WTC11 (cell line): ENCODE measurements at regions not wholly inside any gene's neighbourhood (a gene's known extent, or its start where the extent isn't known, plus 50 kb on each side); places are given as distances from the start of the nearest gene placed in this dataset.

ENCODE experiments used
- ATAC-seq: fragments of 200-7000 bp; cut with Tn5 transposase; 2 replicates; pipeline ENCODE4 v1.10.0; 2021; ENCODE audit warnings: mild to moderate bottlenecking, moderate library complexity
- CTCF ChIA-PET: fragments of 300-600 bp; sonication (Branson Sonifier 250); formaldehyde crosslinking; loops from one replicate; lab custom pipeline; 2021; ENCODE audit warnings: antibody characterized with exemption; lab: Charles Lee
- POLR2A ChIA-PET: fragments of 350-600 bp; sonication (Branson Sonifier 250); formaldehyde crosslinking; loops from one replicate; lab custom pipeline; 2021; ENCODE audit warnings: antibody characterized with exemption; lab: Charles Lee
- DNase-seq: peaks from one replicate; pipeline ENCODE4 v3.0.0; 2021; ENCODE audit warnings: low spot score
- H3K27ac Mint-ChIP-seq: 2 replicates; pipeline ENCODE4 v1.8.0; 2021; ENCODE audit warnings: mixed read lengths
- H3K27me3 Mint-ChIP-seq: 2 replicates; pipeline ENCODE4 v1.8.0; 2021; ENCODE audit warnings: low read depth, mild to moderate bottlenecking, moderate library complexity, mixed read lengths
- H3K36me3 Mint-ChIP-seq: 2 replicates; pipeline ENCODE4 v1.8.0; 2021; ENCODE audit warnings: mixed read lengths
- H3K4me1 Mint-ChIP-seq: 2 replicates; pipeline ENCODE4 v1.8.0; 2022; ENCODE audit warnings: mixed read lengths
- H3K4me3 Mint-ChIP-seq: 2 replicates; pipeline ENCODE4 v1.8.0; 2021; ENCODE audit warnings: mild to moderate bottlenecking, moderate library complexity, mixed read lengths
- H3K9me3 Mint-ChIP-seq: 2 replicates; pipeline ENCODE4 v1.8.0; 2021; ENCODE audit warnings: mixed read lengths
- AFF4 ChIP-seq: sonication (generic); formaldehyde crosslinking; IDR thresholded peaks from 2 replicates; pipeline ENCODE4 v1.8.1; 2023; ENCODE audit warnings: mild to moderate bottlenecking, missing genetic modification reagents, borderline replicate concordance
- E2F1 ChIP-seq: sonication (generic); formaldehyde crosslinking; IDR thresholded peaks from 2 replicates; pipeline ENCODE4 v1.8.0; 2022; ENCODE audit warnings: mild to moderate bottlenecking, missing genetic modification reagents
- EMX1 ChIP-seq: fragments of 250-450 bp; sonication (Bioruptor Pico); IDR thresholded peaks from 2 replicates; pipeline ENCODE4 v1.8.0; 2021; ENCODE audit warnings: mild to moderate bottlenecking
- FOXP1 ChIP-seq: sonication (generic); formaldehyde crosslinking; IDR thresholded peaks from 2 replicates; pipeline ENCODE4 v1.8.0; 2022; ENCODE audit warnings: missing genetic modification reagents, mild to moderate bottlenecking, moderate library complexity, borderline replicate concordance
- FOXP4 ChIP-seq: sonication (generic); formaldehyde crosslinking; IDR thresholded peaks from 2 replicates; pipeline ENCODE4 v1.8.0; 2022; ENCODE audit warnings: mild to moderate bottlenecking, missing genetic modification reagents
- IRF2 ChIP-seq: sonication (generic); formaldehyde crosslinking; IDR thresholded peaks from 2 replicates; pipeline ENCODE4 v1.8.0; 2022; ENCODE audit warnings: low read depth, missing genetic modification reagents, borderline replicate concordance
- JAZF1 ChIP-seq: fragments of 250-450 bp; sonication (Bioruptor Pico); IDR thresholded peaks from 2 replicates; pipeline ENCODE4 v1.9.0; 2021; ENCODE audit warnings: moderate library complexity, mild to moderate bottlenecking, inconsistent platforms
- JUN ChIP-seq: sonication (generic); formaldehyde crosslinking; IDR thresholded peaks from 2 replicates; pipeline ENCODE4 v1.8.0; 2023; ENCODE audit warnings: mild to moderate bottlenecking, missing genetic modification reagents
- MYBL2 ChIP-seq: sonication (generic); formaldehyde crosslinking; IDR thresholded peaks from 2 replicates; pipeline ENCODE4 v1.8.1; 2023; ENCODE audit warnings: mild to moderate bottlenecking, moderate library complexity, missing genetic modification reagents
- SMAD3 ChIP-seq: sonication (generic); formaldehyde crosslinking; IDR thresholded peaks from 2 replicates; pipeline ENCODE4 v1.8.0; 2022; ENCODE audit warnings: missing genetic modification reagents, mild to moderate bottlenecking, borderline replicate concordance
- SMAD4 ChIP-seq: sonication (generic); formaldehyde crosslinking; IDR thresholded peaks from 2 replicates; pipeline ENCODE4 v1.8.0; 2022; ENCODE audit warnings: mild to moderate bottlenecking, missing genetic modification reagents
- SP1 ChIP-seq: sonication (generic); formaldehyde crosslinking; conservative IDR thresholded peaks from 2 replicates; pipeline ENCODE4 v1.8.1; 2022; ENCODE audit warnings: missing genetic modification reagents
- TCF7 ChIP-seq: sonication (generic); formaldehyde crosslinking; IDR thresholded peaks from 2 replicates; pipeline ENCODE4 v1.8.0; 2022; ENCODE audit warnings: mild to moderate bottlenecking, low read depth, missing genetic modification reagents, moderate library complexity
- TEAD4 ChIP-seq: sonication (generic); formaldehyde crosslinking; IDR thresholded peaks from 2 replicates; pipeline ENCODE4 v1.8.0; 2022; ENCODE audit warnings: mild to moderate bottlenecking, missing genetic modification reagents
- ZNF138 ChIP-seq: sonication (generic); formaldehyde crosslinking; conservative IDR thresholded peaks from 2 replicates; pipeline ENCODE4 v1.8.1; 2022; ENCODE audit warnings: mild to moderate bottlenecking, moderate library complexity, missing genetic modification reagents
- ZNF263 ChIP-seq: sonication (generic); formaldehyde crosslinking; IDR thresholded peaks from 2 replicates; pipeline ENCODE4 v1.8.1; 2022; ENCODE audit warnings: low read depth, mild to moderate bottlenecking, moderate library complexity, missing genetic modification reagents
- ZNF396 ChIP-seq: fragments of 250-450 bp; sonication (Bioruptor Pico); IDR thresholded peaks from 2 replicates; pipeline ENCODE4 v1.8.0; 2021; ENCODE audit warnings: mild to moderate bottlenecking, moderate library complexity, borderline replicate concordance
- ZSCAN18 ChIP-seq: fragments of 250-450 bp; sonication (Bioruptor Pico); IDR thresholded peaks from 2 replicates; pipeline ENCODE4 v2.1.2; 2022; ENCODE audit warnings: mild to moderate bottlenecking, moderate library complexity

- H3K4me1 Mint-ChIP-seq = no peaks in the 10 kb centered on the region
- ATAC-seq = no peak
Measured at GRCh38 chr3:98954791-98955604, 53.5 kb upstream of the DCBLD2 start.

More at GRCh38 chr3:98954791-98955604, 53.5 kb upstream of the DCBLD2 start:
- no peaks in the 10 kb centered on the region for H3K27me3 Mint-ChIP-seq
- H3K27ac Mint-ChIP-seq = no peak overlapping the region
- ChIA-PET CTCF (no interaction called here), POLR2A (no interaction called here)
- no peak for DNase-seq
- TF ChIP-seq FOXP1 (CRISPR knock-in tag) (no peak), ZNF138 (CRISPR knock-in tag) (no peak), TEAD4 (CRISPR knock-in tag) (no peak), ZNF263 (CRISPR knock-in tag) (no peak), MYBL2 (CRISPR knock-in tag) (no peak), JAZF1 (CRISPR knock-in tag) (no peak), EMX1 (CRISPR knock-in tag) (no peak), SMAD4 (CRISPR knock-in tag) (no peak), SP1 (no peak), TCF7 (CRISPR knock-in tag) (no peak), SMAD3 (CRISPR knock-in tag) (no peak), IRF2 (no peak), ZSCAN18 (CRISPR knock-in tag) (no peak), E2F1 (CRISPR knock-in tag) (no peak), FOXP4 (CRISPR knock-in tag) (no peak), AFF4 (no peak), ZNF396 (no peak), JUN (CRISPR knock-in tag) (no peak)
- H3K9me3 Mint-ChIP-seq = peaks cover 10% of the 10 kb centered on the region
- no peak overlapping the region for H3K4me3 Mint-ChIP-seq
- no peaks in the 10 kb centered on the region for H3K36me3 Mint-ChIP-seq
